ENCODE measurements at regions not wholly inside any gene's neighbourhood (a gene's known extent, or its start where the extent isn't known, plus 50 kb on each side); places are given as distances from the start of the nearest gene placed in this dataset.

GRCh38 chr20:42018979-42019378 is 400.8 kb upstream of the CHD6 start:
- TF ChIP-seq POLR2A (IDR thresholded peaks at IDR 0.05) (no peak), CTCF (IDR thresholded peaks at IDR 0.05) (no peak)

Data from uterus (tissue), 2 donors.